ENCODE measurements at regions not wholly inside any gene's neighbourhood (a gene's known extent, or its start where the extent isn't known, plus 50 kb on each side); places are given as distances from the start of the nearest gene placed in this dataset.

DNA sequence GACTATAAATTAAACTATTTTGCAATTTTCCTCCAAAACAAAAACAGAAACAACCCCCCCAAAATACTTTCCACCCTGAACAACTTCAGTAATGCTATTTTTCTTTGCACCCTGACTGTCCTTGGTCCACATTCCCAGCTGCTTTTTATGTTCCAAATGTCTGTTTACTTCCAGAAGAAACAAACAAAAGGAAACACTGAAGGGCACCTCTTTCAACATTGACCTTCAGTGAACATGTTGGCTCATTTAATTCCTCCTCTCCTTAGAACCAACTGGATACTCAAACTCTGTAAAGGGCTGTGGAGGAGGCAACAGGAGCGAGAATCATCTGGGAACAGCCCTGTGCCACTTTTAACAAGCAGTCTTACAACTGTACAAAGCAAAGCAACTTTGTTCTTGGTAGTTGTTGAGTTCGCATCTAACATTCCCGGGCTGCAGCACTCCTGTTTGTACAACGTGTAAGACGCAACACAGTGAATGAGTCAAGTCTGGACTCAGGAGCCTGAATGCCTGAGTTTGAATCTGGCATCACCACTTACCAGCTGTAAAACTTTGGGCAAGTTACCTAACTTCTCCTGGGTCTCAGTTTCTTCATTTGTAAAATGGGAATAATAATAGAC, 111.4 kb upstream of the GATA6 start (continued):
- TF ChIP-seq ZNF766 (CRISPR knock-in tag; IDR thresholded peaks at IDR 0.05; ENCODE audit: borderline replicate concordance) (no peak), RARG (CRISPR knock-in tag; IDR thresholded peaks at IDR 0.05; ENCODE audit: low read depth) (no peak), PITX1 (CRISPR knock-in tag; IDR thresholded peaks at IDR 0.05) (no peak), SNRNP70 (IDR thresholded peaks at IDR 0.05; ENCODE audit: low read depth, low read length) (no peak), ZNF850 (CRISPR knock-in tag; conservative IDR thresholded peaks at IDR 0.05) (no peak), ZNF629 (CRISPR knock-in tag; conservative IDR thresholded peaks at IDR 0.05) (peak; percentile 86), SETDB1 (CRISPR knock-in tag; IDR thresholded peaks at IDR 0.05; ENCODE audit: borderline replicate concordance) (no peak), ZNF160 (CRISPR knock-in tag; IDR thresholded peaks at IDR 0.05) (no peak), NR1H2 (CRISPR knock-in tag; IDR thresholded peaks at IDR 0.05; ENCODE audit: borderline replicate concordance, low read depth) (no peak), MEIS2 (CRISPR knock-in tag; IDR thresholded peaks at IDR 0.05) (no peak), SOX6 (IDR thresholded peaks at IDR 0.05) (no peak), SOX6 (CRISPR knock-in tag; IDR thresholded peaks at IDR 0.05) (peak; percentile 71), FOXA1 (IDR thresholded peaks at IDR 0.05) (no peak), FOXA1 (CRISPR knock-in tag; IDR thresholded peaks at IDR 0.05) (0 out of 2 replicates have a peak, but pooled peaks have one; percentile 7), CBX2 (IDR thresholded peaks at IDR 0.05; ENCODE audit: low read depth, low read length) (no peak), CBX2 (CRISPR knock-in tag; IDR thresholded peaks at IDR 0.05; ENCODE audit: low read depth) (no peak), BCL6 (CRISPR knock-in tag; IDR thresholded peaks at IDR 0.05) (peak; percentile 50; the same call in 1 of the 2 replicates), ZBTB38 (CRISPR knock-in tag; IDR thresholded peaks at IDR 0.05) (no peak)
- TF ChIP-seq, protein P1, sequence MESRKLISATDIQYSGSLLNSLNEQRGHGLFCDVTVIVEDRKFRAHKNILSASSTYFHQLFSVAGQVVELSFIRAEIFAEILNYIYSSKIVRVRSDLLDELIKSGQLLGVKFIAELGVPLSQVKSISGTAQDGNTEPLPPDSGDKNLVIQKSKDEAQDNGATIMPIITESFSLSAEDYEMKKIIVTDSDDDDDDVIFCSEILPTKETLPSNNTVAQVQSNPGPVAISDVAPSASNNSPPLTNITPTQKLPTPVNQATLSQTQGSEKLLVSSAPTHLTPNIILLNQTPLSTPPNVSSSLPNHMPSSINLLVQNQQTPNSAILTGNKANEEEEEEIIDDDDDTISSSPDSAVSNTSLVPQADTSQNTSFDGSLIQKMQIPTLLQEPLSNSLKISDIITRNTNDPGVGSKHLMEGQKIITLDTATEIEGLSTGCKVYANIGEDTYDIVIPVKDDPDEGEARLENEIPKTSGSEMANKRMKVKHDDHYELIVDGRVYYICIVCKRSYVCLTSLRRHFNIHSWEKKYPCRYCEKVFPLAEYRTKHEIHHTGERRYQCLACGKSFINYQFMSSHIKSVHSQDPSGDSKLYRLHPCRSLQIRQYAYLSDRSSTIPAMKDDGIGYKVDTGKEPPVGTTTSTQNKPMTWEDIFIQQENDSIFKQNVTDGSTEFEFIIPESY (CRISPR knock-in tag; IDR thresholded peaks at IDR 0.05): no peak
- TF ChIP-seq, protein P2, sequence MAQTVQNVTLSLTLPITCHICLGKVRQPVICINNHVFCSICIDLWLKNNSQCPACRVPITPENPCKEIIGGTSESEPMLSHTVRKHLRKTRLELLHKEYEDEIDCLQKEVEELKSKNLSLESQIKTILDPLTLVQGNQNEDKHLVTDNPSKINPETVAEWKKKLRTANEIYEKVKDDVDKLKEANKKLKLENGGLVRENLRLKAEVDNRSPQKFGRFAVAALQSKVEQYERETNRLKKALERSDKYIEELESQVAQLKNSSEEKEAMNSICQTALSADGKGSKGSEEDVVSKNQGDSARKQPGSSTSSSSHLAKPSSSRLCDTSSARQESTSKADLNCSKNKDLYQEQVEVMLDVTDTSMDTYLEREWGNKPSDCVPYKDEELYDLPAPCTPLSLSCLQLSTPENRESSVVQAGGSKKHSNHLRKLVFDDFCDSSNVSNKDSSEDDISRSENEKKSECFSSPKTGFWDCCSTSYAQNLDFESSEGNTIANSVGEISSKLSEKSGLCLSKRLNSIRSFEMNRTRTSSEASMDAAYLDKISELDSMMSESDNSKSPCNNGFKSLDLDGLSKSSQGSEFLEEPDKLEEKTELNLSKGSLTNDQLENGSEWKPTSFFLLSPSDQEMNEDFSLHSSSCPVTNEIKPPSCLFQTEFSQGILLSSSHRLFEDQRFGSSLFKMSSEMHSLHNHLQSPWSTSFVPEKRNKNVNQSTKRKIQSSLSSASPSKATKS (CRISPR knock-in tag; IDR thresholded peaks at IDR 0.05): no peak
- TF ChIP-seq, protein P3, sequence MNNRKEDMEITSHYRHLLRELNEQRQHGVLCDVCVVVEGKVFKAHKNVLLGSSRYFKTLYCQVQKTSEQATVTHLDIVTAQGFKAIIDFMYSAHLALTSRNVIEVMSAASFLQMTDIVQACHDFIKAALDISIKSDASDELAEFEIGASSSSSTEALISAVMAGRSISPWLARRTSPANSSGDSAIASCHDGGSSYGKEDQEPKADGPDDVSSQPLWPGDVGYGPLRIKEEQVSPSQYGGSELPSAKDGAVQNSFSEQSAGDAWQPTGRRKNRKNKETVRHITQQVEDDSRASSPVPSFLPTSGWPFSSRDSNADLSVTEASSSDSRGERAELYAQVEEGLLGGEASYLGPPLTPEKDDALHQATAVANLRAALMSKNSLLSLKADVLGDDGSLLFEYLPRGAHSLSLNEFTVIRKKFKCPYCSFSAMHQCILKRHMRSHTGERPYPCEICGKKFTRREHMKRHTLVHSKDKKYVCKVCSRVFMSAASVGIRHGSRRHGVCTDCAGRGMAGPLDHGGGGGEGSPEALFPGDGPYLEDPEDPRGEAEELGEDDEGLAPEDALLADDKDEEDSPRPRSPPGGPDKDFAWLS (CRISPR knock-in tag; IDR thresholded peaks at IDR 0.05; ENCODE audit: borderline replicate concordance): no peak
- TF ChIP-seq, protein P4, sequence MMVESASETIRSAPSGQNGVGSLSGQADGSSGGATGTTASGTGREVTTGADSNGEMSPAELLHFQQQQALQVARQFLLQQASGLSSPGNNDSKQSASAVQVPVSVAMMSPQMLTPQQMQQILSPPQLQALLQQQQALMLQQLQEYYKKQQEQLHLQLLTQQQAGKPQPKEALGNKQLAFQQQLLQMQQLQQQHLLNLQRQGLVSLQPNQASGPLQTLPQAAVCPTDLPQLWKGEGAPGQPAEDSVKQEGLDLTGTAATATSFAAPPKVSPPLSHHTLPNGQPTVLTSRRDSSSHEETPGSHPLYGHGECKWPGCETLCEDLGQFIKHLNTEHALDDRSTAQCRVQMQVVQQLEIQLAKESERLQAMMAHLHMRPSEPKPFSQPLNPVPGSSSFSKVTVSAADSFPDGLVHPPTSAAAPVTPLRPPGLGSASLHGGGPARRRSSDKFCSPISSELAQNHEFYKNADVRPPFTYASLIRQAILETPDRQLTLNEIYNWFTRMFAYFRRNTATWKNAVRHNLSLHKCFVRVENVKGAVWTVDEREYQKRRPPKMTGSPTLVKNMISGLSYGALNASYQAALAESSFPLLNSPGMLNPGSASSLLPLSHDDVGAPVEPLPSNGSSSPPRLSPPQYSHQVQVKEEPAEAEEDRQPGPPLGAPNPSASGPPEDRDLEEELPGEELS (CRISPR knock-in tag; IDR thresholded peaks at IDR 0.05): peak; percentile 87
- TF ChIP-seq, protein P5, sequence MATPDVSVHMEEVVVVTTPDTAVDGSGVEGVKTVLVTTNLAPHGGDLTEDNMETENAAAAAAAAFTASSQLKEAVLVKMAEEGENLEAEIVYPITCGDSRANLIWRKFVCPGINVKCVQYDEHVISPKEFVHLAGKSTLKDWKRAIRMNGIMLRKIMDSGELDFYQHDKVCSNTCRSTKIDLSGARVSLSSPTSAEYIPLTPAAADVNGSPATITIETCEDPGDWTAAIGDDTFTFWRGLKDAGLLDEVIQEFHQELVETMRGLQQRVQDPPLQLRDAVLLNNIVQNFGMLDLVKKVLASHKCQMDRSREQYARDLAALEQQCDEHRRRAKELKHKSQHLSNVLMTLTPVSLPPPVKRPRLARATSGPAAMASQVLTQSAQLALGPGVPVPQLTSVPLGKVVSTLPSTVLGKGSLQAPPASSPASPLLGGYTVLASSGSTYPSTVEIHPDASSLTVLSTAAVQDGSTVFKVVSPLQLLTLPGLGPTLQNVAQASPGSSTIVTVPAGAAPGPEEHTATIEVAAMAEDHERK (CRISPR knock-in tag; IDR thresholded peaks at IDR 0.05; ENCODE audit: low read depth): no peak
